Hematopoietic multipotent progenitor cell treated with erythropoietin and hydrocortisone succinate and interleukin-3 and kit ligand, for 15 days (in vitro differentiated cells): ENCODE measurements at regions not wholly inside any gene's neighbourhood (a gene's known extent, or its start where the extent isn't known, plus 50 kb on each side); places are given as distances from the start of the nearest gene placed in this dataset.
"Not testable (repeated sequence)": the region's sequence is repeated elsewhere in the genome, so short reads cannot be mapped to it uniquely, and the experiment has no call there.

ENCODE experiments used
- DNase-seq: peaks from one replicate; pipeline ENCODE4 v3.0.0-alpha.2; 2015; ENCODE audit warnings: low spot score

DNA sequence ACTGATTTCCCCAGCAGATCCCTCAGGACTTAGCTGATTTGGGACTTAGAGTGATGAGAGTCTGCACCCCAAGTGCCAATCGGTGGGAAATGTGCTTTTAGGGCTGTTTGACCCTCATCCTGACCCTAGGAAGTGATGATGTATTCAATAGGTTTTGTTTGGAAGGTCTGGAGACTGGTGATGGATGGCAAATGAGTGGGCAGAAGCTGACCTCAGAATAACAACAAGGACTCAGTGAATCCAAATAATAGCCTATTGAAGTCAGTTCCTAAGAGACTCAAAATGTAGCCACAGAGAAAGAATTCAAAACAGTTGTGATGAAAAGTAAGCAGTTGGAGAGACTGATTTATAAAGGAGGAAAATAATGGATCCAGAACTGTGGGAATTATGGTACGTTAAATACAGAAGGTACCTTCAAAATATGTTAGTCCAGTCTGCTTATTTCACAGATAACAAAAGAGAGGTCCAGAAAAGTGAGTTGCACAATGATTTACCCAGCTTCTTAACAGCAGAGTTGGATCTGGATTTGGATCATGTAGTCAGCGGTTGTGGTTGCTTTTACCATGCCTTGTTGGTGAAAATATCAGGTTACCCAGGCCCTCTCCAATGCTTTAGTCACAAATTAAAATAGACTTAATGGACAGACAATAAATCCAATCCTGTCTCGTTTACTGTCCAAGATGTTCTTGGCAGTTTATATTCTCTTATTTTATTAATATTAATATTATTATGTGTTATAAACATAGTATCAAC is 123.0 kb upstream of the PTBP2 start:
- no peak for DNase-seq

DNA sequence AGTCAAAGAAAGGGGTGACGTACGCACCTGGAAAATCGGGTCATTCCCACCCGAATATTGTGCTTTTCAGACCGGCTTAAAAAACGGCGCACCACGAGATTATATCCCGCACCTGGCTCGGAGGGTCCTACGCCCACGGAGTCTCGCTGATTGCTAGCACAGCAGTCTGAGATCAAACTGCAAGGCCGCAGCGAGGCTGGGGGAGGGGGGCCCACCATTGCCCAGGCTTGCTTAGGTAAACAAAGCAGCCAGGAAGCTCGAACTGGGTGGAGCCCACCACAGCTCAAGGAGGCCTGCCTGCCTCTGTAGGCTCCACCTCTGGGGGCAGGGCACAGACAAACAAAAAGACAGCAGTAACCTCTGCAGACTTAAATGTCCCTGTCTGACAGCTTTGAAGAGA is 117.0 kb upstream of the PTBP2 start:
- DNase-seq = not testable (repeated sequence)

DNA sequence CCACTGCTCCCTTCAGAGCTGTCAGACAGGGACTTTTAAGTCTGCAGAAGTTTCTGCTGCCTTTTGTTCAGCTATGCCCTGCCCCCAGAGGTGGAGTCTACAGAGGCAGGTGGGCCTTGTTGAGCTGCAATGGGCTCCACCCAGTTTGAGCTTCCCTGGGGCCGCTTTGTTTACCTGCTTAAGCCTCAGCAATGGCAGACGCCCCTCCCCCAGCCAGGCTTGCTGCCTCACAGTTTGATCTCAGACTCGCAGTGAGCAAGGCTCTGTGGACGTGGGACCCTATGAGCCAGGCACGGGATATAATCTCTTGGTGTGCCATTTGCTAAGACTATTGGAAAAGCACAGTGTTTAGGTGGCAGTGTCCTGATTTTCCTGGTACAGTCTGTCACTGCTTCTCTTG is 104.2 kb upstream of the PTBP2 start:
- not testable (repeated sequence) for DNase-seq

DNA sequence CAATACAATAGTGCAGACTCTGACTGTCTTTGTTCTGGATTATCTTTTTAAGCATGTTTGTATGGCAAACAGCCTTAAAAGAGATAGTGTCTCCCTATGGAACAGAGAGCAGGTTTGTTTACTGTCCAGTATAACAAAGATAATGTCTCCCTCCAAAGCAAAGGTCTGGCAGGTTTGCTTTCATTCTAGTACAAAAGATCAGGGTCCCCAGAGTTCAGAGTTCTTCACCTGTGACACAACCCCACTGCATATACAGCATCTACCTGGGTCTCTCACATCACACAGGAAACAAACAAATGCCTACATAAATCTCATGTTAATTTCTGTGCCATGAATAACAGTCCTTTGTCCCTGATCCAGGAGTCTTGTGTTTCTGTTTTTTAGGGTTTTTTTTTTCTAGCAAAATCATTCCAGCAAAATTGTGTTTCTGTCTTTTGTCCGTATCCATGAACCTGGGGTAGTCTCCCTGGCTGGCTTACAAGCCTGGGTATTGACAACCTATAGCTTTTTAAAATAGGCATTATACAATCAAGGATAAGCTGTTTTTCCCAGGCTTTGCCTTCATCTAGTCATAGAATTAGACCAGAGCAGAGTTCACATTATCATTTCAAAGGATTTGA is 89.4 kb upstream of the PTBP2 start:
- DNase-seq = no peak

DNA sequence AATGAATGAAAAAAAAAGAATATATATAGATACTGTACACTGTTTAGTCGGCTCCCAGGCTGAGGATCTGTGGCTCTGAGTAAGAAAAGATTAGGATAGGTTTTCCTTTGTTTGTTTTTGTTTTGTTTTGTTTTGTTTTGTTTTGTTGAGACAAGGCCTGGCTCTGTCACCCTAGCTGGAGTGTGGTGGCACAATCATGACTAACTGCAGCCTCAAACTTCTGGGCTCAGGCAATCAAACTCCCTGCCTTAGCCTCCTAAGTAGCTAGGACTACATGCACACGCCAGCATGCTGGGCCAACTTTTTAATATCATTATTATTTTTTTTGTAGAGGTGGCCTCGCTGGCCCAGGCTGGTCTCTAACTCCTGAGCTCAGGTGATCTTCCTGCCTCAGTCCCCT is 87.9 kb upstream of the PTBP2 start:
- DNase-seq = no peak

DNA sequence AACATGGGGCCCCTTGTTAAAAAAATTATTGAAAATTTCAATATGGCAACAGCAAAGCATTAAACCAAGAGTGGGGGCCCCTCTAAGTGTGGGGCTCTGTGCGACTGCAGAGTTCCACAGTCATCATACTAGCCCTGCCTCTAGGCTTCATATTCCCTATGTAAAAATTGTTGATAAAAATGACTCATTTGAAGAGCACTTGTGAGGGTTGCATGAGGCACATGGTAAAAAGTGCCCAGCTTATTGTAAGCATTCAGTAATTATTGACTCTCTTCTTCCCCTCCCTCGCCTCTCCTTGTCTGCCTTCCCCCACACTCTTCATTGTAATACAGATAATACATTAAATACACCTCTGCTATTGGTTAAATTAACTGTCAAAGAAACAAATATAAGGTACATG is 86.7 kb upstream of the PTBP2 start:
- no peak for DNase-seq

DNA sequence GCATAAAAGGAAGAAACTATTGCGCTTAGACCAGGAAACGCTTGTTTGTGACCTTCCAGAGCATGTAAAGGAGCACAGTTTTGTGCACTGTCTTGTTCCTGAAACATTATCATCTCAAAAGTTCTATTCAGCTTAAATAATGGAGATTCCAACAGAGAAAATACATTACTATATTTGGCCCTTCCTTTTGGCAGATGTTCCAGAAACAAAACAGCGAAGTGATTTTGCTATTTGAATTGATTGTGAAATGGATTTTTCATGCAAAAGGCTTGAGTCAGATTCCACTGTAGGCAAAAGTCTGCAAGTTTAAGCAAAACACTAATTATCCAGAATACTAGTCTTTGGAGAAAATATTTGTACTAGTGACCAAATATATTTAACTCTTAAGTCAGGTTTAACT is 80.3 kb upstream of the PTBP2 start:
- DNase-seq = no peak

DNA sequence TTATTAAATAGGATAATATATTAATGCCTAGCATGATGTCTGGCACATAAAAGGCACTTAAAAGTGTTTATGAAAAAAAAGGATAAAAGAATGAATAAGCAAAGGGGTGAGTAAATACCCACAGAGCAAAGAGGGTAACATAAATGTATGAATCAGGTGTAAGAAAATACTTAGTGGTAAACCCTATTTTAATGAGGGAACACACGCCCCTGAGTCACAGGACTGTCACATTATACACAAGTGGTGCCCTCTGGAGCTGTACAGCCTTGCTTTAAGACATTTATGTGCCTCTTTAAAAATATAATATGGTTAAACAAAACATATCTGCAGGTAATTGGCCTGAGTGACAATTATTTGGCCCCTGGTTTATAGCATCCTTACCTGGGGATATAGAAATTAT is 78.1 kb upstream of the PTBP2 start:
- DNase-seq = no peak

DNA sequence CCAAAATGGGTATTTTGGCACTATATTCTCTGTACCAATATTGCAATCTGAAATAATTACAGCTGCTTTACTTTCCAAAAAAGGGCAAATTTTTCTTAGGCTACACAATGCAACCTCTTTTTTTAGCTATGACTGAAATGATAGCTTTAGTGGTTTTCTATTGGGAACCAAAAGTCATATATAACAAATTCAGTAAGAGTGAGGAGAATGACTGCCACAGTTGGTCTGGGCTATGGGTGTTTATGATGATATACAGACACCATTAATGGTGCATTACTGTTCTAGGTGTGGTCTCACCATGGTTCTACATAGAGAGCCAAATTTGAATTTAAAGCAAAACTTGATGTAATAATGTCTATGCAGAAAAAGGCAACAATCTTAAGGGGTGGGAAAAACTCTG is 72.3 kb upstream of the PTBP2 start:
- no peak for DNase-seq

DNA sequence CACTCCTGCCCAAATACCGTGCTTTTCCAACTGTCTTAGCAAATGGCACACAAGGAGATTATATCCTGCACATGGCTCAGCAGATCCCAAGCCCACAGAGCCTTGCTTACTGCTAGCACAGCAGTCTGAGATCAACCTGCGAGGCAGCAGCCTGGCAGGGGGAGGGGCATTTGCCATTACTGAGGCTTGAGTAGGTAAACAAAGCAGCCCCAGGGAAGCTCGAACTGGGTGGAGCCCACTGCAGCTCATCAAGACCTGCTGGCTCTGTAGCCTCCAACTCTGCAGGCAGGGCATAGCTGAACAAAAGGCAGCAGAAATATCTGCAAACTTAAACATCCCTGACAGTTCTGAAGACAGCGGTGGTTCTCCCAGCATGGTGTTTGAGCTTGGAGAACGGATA is 70.1 kb upstream of the PTBP2 start:
- no peak for DNase-seq

DNA sequence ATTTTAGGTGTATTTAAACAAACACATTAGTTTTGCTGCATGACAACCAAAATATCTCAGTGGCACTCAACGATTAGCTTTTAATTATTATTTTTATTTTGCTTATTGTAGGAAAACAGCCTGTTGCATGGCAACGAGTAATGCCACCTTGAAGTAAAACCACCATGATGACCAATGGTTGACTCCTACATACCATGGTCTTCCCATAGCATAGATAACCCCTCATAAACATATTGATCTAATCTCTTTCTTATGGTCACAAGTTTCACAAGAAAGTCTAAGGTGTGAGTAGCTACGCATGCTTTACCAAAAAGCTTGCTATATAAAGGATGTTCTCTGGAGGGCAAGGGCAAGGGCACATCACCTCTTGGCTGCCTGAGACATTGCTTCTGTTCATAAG is 61.5 kb upstream of the PTBP2 start:
- no peak for DNase-seq

DNA sequence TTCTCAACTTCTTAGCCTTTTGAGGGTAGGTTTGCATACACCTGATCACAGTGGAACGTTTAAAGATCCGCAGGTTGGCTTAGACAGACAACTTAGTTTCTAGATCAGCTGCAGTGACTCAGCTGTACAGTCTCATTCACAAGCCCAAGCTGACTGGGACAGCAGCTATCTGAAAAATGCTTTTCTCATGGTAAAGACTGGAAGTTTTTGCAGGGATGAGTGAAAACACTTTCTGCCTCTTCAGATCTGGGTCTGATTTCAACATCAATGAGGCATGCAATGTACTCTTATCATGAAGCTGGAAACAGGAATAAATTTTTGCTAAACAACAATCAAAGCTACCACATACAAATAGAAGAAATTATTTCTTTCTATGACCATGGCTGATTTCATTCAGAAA is 61.1 kb upstream of the PTBP2 start:
- DNase-seq = no peak
